ENCODE measurements at regions not wholly inside any gene's neighbourhood (a gene's known extent, or its start where the extent isn't known, plus 50 kb on each side); places are given as distances from the start of the nearest gene placed in this dataset.

- DNase-seq (ENCODE audit: low read depth) = no peak
Observed at GRCh38 chr1:72830606-72831390, 548.5 kb upstream of the NEGR1 start.

- DNase-seq (ENCODE audit: low read depth) = peak; percentile 36
Observed at GRCh38 chr1:72827278-72827677, 544.9 kb upstream of the NEGR1 start.

- no peak for DNase-seq (ENCODE audit: low read depth)
Observed at GRCh38 chr1:72804541-72804940, 522.2 kb upstream of the NEGR1 start.

GRCh38 chr1:72781038-72781437 is 498.7 kb upstream of the NEGR1 start:
- DNase-seq (ENCODE audit: low read depth) = no peak

DNA sequence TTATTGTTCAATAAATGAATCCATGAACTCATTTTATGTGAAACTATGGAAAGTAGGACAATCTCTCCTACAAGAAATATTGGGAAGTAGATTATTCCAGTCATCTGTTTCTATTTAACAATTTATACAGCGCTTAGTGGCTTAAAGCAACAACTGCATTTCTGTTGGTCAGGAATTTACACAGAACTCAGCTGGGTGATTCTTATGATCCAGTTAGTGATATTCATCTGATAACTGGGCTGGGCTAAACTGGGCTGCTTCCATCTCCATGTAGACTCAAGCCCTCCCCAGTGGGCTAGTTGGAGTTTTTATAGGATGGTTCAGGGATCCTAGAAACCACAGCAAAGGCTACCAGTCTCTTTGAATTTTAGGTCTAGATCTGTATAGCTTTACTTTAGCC is 497.9 kb upstream of the NEGR1 start:
- no peak for DNase-seq (ENCODE audit: low read depth)

- peak; percentile 4 for DNase-seq (ENCODE audit: low read depth)
Observed at GRCh38 chr1:72777918-72778317, 495.6 kb upstream of the NEGR1 start.

GRCh38 chr1:72763481-72763880 is 481.1 kb upstream of the NEGR1 start:
- no peak for DNase-seq (ENCODE audit: low read depth)

GRCh38 chr1:72759486-72759885 is 477.1 kb upstream of the NEGR1 start:
- no peak for DNase-seq (ENCODE audit: low read depth)

- no peak for DNase-seq (ENCODE audit: low read depth)
Observed at GRCh38 chr1:72757843-72758242, 475.5 kb upstream of the NEGR1 start.

DNA sequence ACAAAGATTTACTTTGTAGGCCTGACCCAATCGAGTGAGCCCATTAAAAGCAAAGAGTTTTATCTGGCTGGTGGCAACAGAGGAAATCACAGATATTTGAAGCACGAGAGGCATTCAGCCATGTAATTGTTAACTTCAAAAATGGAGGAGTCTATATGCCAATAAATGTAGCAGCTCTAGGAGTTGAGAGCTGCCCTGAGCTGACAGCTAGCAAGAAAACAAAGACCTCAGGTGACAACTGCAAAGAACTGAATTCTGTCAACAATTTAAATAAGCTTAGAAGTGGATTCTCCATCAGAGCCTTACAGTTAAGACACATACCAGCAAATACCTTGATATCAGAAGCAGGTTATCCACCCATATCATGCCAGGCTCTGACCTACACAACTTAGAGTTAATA is 463.1 kb upstream of the NEGR1 start:
- DNase-seq (ENCODE audit: low read depth) = no peak

- DNase-seq (ENCODE audit: low read depth) = no peak
Observed at GRCh38 chr1:72734415-72734814, 452.1 kb upstream of the NEGR1 start.

GRCh38 chr1:72724951-72725861 is 442.9 kb upstream of the NEGR1 start:
- DNase-seq (ENCODE audit: low read depth) = no peak

- DNase-seq (ENCODE audit: low read depth) = no peak
Observed at GRCh38 chr1:72705921-72706320, 423.6 kb upstream of the NEGR1 start.

DNA sequence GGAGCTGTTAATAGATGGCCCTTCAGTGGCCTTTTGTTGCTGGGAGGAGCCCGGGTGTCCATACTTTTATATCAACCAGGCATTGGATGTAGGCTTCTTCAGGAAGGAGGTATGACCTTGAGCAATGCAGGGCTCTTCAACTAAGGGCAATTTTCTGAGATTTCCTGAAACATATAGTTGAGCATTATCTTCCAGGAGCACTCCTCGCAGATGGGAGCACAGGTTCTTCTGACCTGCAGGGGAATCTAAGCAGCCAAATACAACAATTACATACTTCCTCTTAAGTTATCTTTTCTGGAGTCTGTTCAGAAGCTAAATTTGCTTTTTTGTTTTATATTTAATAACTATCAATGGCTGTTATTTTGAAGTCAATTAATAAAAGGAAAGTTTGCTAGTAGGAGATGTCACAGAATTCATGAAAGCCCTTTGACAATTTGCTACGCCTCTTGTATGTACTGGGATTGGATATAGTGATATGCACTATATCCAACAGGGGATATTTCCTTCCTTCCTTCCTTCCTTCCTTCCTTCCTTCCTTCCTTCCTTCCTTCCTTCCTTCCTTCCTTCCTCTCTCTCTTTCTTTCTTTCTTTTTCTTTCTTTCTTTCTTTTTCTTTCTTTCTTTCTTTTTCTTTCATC is 422.6 kb upstream of the NEGR1 start:
- DNase-seq (ENCODE audit: low read depth) = no peak

DNA sequence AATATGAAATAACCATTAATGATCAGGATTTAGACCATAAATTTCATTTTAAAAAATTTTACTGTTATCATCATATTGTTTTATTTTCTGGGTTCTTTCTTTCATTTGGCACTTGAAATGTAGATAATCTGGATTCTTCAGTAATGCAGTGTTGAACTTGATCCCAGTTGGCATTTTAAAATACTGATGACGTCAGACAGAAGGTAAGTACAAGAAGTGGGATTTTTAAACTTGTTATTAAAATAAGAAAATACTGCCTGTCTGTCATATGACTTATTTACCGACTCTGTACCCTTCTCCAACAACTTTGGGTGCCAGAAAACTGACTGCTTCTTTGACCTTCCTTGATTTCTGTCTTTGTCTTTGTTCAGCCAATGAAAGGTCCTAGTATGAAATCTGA is 415.1 kb upstream of the NEGR1 start:
- no peak for DNase-seq (ENCODE audit: low read depth)

GRCh38 chr1:72693899-72694298 is 411.6 kb upstream of the NEGR1 start:
- DNase-seq (ENCODE audit: low read depth) = no peak

- DNase-seq (ENCODE audit: low read depth) = no peak
Observed at GRCh38 chr1:72693376-72693775, 411.0 kb upstream of the NEGR1 start.

GRCh38 chr1:72690871-72691270 is 408.5 kb upstream of the NEGR1 start:
- no peak for DNase-seq (ENCODE audit: low read depth)

- DNase-seq (ENCODE audit: low read depth) = no peak
Observed at GRCh38 chr1:72678683-72679082, 396.3 kb upstream of the NEGR1 start.

GRCh38 chr1:72670902-72671301 is 388.6 kb upstream of the NEGR1 start:
- no peak for DNase-seq (ENCODE audit: low read depth)

DNA sequence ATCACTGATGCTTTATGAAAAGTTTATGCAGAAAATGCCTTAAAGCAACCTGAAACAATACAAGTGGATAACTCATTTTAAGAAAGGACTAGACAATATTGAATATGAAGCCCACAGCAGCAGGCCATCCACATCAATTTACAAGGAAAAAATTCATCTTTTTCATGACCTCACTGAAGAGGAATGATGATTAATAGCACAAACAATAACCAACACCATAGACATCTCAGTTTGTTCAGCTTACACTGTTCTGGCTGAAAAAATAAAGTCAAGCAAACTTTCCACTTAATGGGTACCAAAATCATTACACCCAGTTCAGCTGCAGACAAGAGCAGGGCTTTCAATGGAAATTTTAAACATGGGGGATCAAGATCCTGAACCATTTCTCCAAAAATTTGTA is 380.6 kb upstream of the NEGR1 start:
- no peak for DNase-seq (ENCODE audit: low read depth)

GRCh38 chr1:72650843-72651435 is 368.6 kb upstream of the NEGR1 start:
- DNase-seq (ENCODE audit: low read depth) = no peak

Data from renal cortical epithelial cell (primary cell).